KMS-11 (cell line): ENCODE measurements at regions not wholly inside any gene's neighbourhood (a gene's known extent, or its start where the extent isn't known, plus 50 kb on each side); places are given as distances from the start of the nearest gene placed in this dataset.

Experiments
- H2AFZ ChIP-seq: fragments of 200-600 bp; sonication (generic); 2 replicates; pipeline ENCODE4 v1.6.1; 2016; ENCODE audit warnings: antibody characterized with exemption, mixed run types, low read depth
- H3K27ac ChIP-seq: fragments of 200-600 bp; sonication (generic); 2 replicates; pipeline ENCODE4 v1.6.1; 2016; ENCODE audit warnings: mild to moderate bottlenecking, mixed run types
- H3K27me3 ChIP-seq: fragments of 200-600 bp; sonication (generic); 2 replicates; pipeline ENCODE4 v1.6.1; 2017; ENCODE audit warnings: mild to moderate bottlenecking, low read depth, mixed run types, moderate library complexity; ENCODE audit not compliant: insufficient read depth
- H3K36me3 ChIP-seq: fragments of 200-600 bp; sonication (generic); 2 replicates; pipeline ENCODE4 v1.6.1; 2017; ENCODE audit warnings: mild to moderate bottlenecking, mixed run types; ENCODE audit not compliant: insufficient read depth
- H3K4me1 ChIP-seq: fragments of 200-600 bp; sonication (generic); 2 replicates; pipeline ENCODE4 v1.6.1; 2016; ENCODE audit warnings: mild to moderate bottlenecking, low read depth, mixed run types; ENCODE audit not compliant: poor library complexity, severe bottlenecking
- H3K4me2 ChIP-seq: fragments of 200-600 bp; sonication (generic); 2 replicates; pipeline ENCODE4 v1.7.0; 2016; ENCODE audit warnings: mild to moderate bottlenecking, mixed run types
- H3K4me3 ChIP-seq: fragments of 200-600 bp; sonication (generic); IDR thresholded peaks from 2 replicates; pipeline ENCODE4 v1.6.1; 2017; ENCODE audit warnings: low read depth, low read length, mixed read lengths; ENCODE audit not compliant: insufficient read depth
- H3K79me2 ChIP-seq: fragments of 200-600 bp; sonication (generic); 2 replicates; pipeline ENCODE4 v1.6.1; 2016; ENCODE audit warnings: low read depth, mixed run types; ENCODE audit not compliant: insufficient read depth
- H3K9ac ChIP-seq: fragments of 200-600 bp; sonication (generic); 2 replicates; pipeline ENCODE4 v1.6.1; 2016; ENCODE audit warnings: mild to moderate bottlenecking, mixed run types
- H4K20me1 ChIP-seq: fragments of 200-600 bp; sonication (generic); 2 replicates; pipeline ENCODE4 v1.6.1; 2016; ENCODE audit warnings: mild to moderate bottlenecking, mixed run types; ENCODE audit not compliant: insufficient read depth
- CTCF ChIP-seq: fragments of 200-600 bp; sonication (generic); conservative IDR thresholded peaks from 2 replicates; pipeline ENCODE4 v1.6.1; 2017; ENCODE audit warnings: low read depth, mild to moderate bottlenecking, antibody characterized with exemption, low read length, moderate library complexity, mixed read lengths

DNA sequence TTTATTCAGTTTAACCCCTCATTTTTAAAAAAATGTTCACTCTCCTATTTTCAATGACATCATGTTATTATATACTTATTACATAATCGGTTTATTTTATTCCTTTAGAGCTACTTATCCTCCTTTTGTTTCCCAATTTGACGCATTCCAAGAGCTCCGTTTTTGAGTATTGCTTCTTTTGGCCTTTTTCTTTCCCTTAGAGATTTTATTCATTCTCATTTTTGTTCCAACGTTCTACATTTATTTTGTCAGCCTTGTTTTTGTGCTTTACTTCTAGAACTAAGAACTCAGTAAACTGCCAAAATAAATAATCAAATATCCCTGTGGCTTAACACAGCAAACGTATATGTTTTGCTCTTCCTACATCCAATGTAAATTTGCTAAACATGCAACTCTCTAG, 769.1 kb downstream of the NCAM2 start:
- H2AFZ ChIP-seq, result no peak overlapping the region
- H3K36me3 ChIP-seq, result no peaks in the 10 kb centered on the region
- H3K4me3 ChIP-seq, result no peak overlapping the region
- no peak overlapping the region for H3K9ac ChIP-seq
- no peaks in the 10 kb centered on the region for H3K4me1 ChIP-seq
- no peaks in the 10 kb centered on the region for H3K79me2 ChIP-seq
- no peaks in the 10 kb centered on the region for H3K27me3 ChIP-seq
- no peak for TF ChIP-seq CTCF
- H3K4me2 ChIP-seq, result no peak overlapping the region
- H3K27ac ChIP-seq, result no peak overlapping the region
- no peaks in the 10 kb centered on the region for H4K20me1 ChIP-seq

DNA sequence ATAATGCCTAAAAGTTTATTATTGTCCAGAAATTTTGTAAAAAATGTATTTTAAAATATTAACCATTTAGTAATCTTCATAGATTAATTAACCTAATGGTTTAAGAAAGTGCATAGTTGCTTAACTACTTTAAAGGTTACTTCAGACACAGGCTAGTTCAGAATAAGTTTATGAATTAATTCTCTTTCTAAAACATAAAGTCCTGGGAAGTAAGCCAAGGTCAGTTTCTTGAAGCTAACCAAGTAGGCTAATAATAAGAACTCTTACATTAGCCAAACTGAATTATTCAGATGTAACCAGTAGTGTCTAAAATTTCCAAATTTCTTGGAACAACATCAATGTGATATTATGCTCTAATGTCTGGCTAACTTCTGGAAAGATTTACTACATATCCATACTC, 790.4 kb downstream of the NCAM2 start:
- TF ChIP-seq CTCF, result no peak
- H4K20me1 ChIP-seq, result no peaks in the 10 kb centered on the region

GRCh38 chr21:21801921-21802320, 803.7 kb downstream of the NCAM2 start:
- Histone ChIP-seq H3K79me2 (no peaks in the 10 kb centered on the region), H2AFZ (no peak overlapping the region), H3K9ac (no peak overlapping the region), H3K27me3 (no peaks in the 10 kb centered on the region), H3K4me3 (no peak overlapping the region), H3K4me1 (no peaks in the 10 kb centered on the region), H3K27ac (no peak overlapping the region), H3K4me2 (no peak overlapping the region), H3K36me3 (no peaks in the 10 kb centered on the region), H4K20me1 (no peaks in the 10 kb centered on the region; the same call in 1 of the 2 replicates)
- no peak for TF ChIP-seq CTCF

More for the DNA sequence above, 790.4 kb downstream of the NCAM2 start:
- Histone ChIP-seq H2AFZ (no peak overlapping the region), H3K4me2 (no peak overlapping the region), H3K27ac (no peak overlapping the region), H3K36me3 (no peaks in the 10 kb centered on the region), H3K4me1 (no peaks in the 10 kb centered on the region), H3K9ac (no peak overlapping the region), H3K4me3 (no peak overlapping the region), H3K79me2 (no peaks in the 10 kb centered on the region), H3K27me3 (no peaks in the 10 kb centered on the region)

GRCh38 chr21:21806711-21807597, 808.7 kb downstream of the NCAM2 start:
- Histone ChIP-seq H3K4me3 (no peak overlapping the region), H3K27ac (no peak overlapping the region), H3K79me2 (no peaks in the 10 kb centered on the region), H3K27me3 (no peaks in the 10 kb centered on the region), H3K4me2 (no peak overlapping the region), H4K20me1 (no peaks in the 10 kb centered on the region), H3K9ac (no peak overlapping the region), H3K36me3 (no peaks in the 10 kb centered on the region), H2AFZ (no peak overlapping the region), H3K4me1 (no peaks in the 10 kb centered on the region)
- TF ChIP-seq CTCF, result no peak
